ENCODE measurements at regions not wholly inside any gene's neighbourhood (a gene's known extent, or its start where the extent isn't known, plus 50 kb on each side); places are given as distances from the start of the nearest gene placed in this dataset.

- TF ChIP-seq CTCF (IDR thresholded peaks at IDR 0.05) (no peak), POLR2A (IDR thresholded peaks at IDR 0.05) (no peak)
Observed at GRCh38 chr16:59737274-59737673, 1003.2 kb upstream of the GOT2 start.
